Fibroblast of pulmonary artery (primary cell): ENCODE measurements at regions not wholly inside any gene's neighbourhood (a gene's known extent, or its start where the extent isn't known, plus 50 kb on each side); places are given as distances from the start of the nearest gene placed in this dataset.

ENCODE experiments used
- DNase-seq: peaks from one replicate; pipeline ENCODE4 v3.0.0-alpha.2; 2010; ENCODE audit warnings: low read depth
- H3K4me3 ChIP-seq: replicated peaks from 2 replicates; pipeline ENCODE4 v1.5.1; 2011; ENCODE audit warnings: low read depth, mild to moderate bottlenecking, control low read depth, low read length, moderate library complexity
- TF ChIP-seq, protein P1 (sequence below): IDR thresholded peaks from 2 replicates; pipeline ENCODE4 v1.5.1; 2011; ENCODE audit warnings: mild to moderate bottlenecking, control low read depth, low read length, inconsistent platforms; ENCODE audit errors: missing control alignments

DNA sequence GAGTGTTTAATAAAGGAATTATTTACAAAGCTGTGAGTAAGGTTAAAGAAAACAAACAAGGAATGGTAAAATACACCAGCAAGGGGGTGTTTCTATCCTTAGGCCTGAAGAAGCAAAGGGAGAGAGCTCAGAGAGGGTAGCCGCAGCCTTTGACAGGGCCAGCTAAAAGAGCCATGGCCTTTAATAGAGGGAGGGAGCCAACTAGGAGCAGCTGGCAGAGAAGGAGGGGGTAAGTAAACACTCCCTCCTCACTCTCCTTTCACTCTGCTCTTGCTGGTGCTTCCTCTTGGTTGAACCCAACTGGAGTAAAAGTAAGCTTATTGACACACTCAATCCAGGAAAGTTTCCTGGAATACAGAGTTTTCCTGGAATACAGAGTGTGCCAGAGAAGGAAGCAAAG, 87.5 kb downstream of the CH25H start:
- DNase-seq, result no peak
- TF ChIP-seq, protein P1, sequence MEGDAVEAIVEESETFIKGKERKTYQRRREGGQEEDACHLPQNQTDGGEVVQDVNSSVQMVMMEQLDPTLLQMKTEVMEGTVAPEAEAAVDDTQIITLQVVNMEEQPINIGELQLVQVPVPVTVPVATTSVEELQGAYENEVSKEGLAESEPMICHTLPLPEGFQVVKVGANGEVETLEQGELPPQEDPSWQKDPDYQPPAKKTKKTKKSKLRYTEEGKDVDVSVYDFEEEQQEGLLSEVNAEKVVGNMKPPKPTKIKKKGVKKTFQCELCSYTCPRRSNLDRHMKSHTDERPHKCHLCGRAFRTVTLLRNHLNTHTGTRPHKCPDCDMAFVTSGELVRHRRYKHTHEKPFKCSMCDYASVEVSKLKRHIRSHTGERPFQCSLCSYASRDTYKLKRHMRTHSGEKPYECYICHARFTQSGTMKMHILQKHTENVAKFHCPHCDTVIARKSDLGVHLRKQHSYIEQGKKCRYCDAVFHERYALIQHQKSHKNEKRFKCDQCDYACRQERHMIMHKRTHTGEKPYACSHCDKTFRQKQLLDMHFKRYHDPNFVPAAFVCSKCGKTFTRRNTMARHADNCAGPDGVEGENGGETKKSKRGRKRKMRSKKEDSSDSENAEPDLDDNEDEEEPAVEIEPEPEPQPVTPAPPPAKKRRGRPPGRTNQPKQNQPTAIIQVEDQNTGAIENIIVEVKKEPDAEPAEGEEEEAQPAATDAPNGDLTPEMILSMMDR, result no peak
- no peak overlapping the region for H3K4me3 ChIP-seq

DNA sequence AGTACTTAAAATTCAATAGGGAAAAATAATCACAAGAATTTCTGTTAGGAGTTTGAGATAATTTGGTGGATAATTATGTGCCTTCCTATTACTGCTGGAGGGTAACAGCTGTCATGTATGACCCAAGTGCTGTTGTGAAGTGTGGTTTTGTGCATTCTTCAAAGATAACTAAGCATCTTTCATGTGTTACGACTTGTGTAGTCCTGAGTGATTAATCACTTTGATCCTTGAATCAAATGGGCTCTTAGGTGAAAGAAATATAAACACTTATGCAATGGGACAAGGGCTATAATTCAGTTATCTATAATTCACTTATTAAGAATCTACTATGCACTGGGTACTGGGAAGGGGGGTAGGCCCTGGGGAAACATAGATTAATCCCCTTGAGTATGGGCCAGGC, 89.0 kb downstream of the CH25H start:
- no peak overlapping the region for H3K4me3 ChIP-seq
- TF ChIP-seq, protein P1, result no peak
- DNase-seq, result peak; percentile 23

DNA sequence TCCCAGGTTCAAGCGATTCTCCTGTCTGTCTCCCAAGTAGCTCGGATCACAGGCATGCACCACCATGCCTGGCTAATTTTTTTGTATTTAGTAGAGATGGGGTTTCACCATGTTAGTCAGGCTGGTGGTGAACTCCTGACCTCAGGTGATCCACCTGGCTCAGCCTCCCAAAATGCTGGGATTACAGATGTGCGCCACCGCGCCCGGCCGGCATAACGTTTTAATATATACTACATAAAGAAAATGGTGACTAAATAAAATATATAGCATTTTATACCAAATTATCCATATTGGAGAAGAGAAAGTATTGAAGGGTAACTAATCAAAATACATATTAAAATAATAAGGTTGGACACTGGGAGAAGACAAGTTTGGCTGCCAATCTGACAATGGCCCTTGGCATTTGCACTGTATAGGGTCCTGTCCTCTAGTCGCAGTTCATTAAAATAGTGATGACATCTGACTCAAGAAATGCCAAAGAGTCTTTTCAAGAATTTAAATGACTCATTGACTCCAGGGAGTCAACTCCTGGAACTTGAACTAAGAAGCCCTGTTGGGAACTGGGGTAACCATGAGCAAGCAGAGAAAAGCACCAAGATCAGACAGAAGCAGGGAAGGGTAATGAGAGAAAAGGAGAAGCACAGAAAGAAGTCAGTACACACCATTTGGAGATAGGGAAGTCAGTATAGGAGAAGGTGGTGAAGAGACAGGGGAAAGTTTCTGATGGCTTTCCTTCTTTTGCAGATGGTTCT, 91.1 kb downstream of the CH25H start:
- TF ChIP-seq, protein P1, result no peak
- DNase-seq, result peak; percentile 75
- H3K4me3 ChIP-seq, result no peak overlapping the region

DNA sequence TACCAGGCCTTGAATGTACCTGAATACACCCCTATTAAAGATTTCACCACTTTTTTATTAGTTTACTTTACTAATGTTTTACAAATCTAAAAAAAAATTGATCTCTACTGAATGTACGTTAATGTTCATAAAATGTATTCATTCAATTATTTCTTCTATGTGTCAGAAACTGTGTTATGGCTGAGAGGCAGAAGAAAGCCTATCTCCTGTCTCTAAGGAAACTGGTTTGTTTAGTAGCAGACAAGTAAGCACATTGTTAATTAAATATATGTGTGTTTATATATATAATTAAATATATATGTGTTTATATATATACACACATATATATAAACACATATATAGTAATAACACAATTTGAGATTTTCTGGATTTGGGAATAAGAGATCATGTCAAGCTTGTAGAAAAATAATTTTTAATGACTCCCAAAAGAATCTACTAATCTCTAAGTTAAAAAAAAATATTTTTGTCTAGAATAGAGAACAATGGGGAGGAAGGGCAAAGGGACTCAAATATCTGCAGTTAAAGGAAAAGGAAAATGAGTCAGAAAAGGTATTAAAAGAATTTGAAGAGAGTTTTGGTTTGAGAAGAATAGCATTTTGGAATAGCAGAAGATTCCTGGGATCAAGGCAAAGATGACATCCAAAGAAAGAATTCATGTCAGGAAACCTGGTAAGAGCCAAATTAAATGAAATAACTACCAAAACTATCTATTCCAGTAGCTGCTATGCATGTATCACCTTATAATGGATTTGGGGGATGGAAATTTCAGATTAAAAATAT, 92.1 kb downstream of the CH25H start:
- peak; percentile 67 for DNase-seq
- H3K4me3 ChIP-seq, result no peak overlapping the region
- TF ChIP-seq, protein P1, result no peak

DNA sequence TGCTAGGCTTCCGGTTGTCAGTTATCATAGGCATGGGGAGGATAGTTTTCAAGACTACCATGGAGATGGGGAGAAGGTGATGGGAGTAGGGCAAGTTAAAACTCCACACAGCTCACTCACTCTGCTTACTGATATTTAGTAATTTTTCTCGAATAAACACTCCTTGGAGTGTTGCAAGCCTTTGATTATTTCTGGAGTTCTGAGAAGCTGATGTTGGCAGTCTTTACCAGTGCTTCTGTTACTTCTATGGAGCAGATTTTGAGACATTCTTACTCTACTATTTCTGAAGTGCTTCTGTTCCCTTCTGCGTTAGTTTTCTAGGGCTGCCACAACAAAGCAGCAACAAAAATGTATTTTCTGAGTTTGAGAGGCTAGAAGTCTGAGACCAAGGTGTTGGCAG, 104.4 kb downstream of the CH25H start:
- TF ChIP-seq, protein P1, result no peak
- no peak overlapping the region for H3K4me3 ChIP-seq
- DNase-seq, result no peak

DNA sequence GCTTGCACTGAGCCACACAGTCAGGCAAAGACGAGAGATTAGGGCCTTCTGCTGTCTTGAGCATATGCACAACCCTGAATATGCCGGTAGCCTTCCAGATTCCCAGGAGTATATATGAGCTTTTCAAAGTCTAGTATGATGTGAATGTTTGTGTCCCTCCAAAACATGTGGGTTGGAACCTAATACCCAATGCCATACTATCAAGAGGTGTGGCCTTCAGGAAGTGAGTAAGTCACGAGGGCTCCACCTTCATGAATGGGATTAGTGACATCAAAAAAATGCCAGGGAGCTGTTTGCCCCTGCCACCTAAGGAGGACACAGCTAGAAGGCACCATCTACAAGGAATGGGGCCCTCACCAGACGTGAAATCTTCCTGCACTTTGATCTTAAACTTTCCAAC, 105.2 kb downstream of the CH25H start:
- DNase-seq, result no peak
- H3K4me3 ChIP-seq, result no peak overlapping the region
- TF ChIP-seq, protein P1, result no peak
